Sigmoid colon (tissue), 4 donors: ENCODE measurements at regions not wholly inside any gene's neighbourhood (a gene's known extent, or its start where the extent isn't known, plus 50 kb on each side); places are given as distances from the start of the nearest gene placed in this dataset.

ENCODE experiments used
- EP300 ChIP-seq, 4 donors: sonication (generic); formaldehyde crosslinking; IDR thresholded peaks; one replicate each; pipeline ENCODE4 v1.6.1; 2017; ENCODE audit warnings: antibody characterized with exemption in 4 of 4
- POLR2A ChIP-seq, 2 donors: fragments of 450-650 bp; IDR thresholded peaks; one replicate each; pipeline ENCODE4 v1.6.1; 2016; ENCODE audit warnings: antibody characterized with exemption in 2 of 2, mild to moderate bottlenecking in 2 of 2, moderate library complexity in 2 of 2
- POLR2AphosphoS5 ChIP-seq, 4 donors: sonication (generic); formaldehyde crosslinking; IDR thresholded peaks; one replicate each; pipeline ENCODE4 v1.6.1; 2017; ENCODE audit warnings: antibody characterized with exemption in 4 of 4
- TF ChIP-seq, protein P1 (sequence below), 4 experiments: fragments of 450-650 bp in 3 of 4; fragments of 200-600 bp in 1 of 4; IDR thresholded peaks; one replicate each; pipeline ENCODE4 v1.5.1; 2016 to 2019; ENCODE audit warnings: antibody characterized with exemption in 4 of 4, mild to moderate bottlenecking in 3 of 4, moderate library complexity in 2 of 4

DNA sequence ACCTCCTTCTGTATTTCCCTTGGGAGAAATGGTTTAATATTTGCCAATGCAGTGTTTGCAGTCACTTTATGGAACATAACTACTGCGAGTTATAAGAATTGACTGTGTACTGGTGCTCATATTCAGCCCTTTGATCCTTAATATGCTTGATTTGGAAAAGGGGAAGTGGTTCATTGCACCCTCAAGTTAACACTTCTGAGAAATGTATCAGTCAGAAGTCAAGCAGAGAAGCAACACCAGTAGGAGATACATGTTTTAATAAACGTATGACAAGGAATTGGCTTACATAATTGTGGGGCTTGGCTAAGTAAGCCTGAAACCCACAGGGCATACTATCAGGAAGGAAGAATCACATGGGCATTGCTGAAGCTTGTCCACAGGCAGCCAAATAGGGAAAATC is 131.0 kb upstream of the SPRY4 start:
- TF ChIP-seq POLR2A (IDR thresholded peaks at IDR 0.05) (no peak), POLR2AphosphoS5 (IDR thresholded peaks at IDR 0.05) (no peak), EP300 (IDR thresholded peaks at IDR 0.05) (no peak)
- TF ChIP-seq, protein P1, sequence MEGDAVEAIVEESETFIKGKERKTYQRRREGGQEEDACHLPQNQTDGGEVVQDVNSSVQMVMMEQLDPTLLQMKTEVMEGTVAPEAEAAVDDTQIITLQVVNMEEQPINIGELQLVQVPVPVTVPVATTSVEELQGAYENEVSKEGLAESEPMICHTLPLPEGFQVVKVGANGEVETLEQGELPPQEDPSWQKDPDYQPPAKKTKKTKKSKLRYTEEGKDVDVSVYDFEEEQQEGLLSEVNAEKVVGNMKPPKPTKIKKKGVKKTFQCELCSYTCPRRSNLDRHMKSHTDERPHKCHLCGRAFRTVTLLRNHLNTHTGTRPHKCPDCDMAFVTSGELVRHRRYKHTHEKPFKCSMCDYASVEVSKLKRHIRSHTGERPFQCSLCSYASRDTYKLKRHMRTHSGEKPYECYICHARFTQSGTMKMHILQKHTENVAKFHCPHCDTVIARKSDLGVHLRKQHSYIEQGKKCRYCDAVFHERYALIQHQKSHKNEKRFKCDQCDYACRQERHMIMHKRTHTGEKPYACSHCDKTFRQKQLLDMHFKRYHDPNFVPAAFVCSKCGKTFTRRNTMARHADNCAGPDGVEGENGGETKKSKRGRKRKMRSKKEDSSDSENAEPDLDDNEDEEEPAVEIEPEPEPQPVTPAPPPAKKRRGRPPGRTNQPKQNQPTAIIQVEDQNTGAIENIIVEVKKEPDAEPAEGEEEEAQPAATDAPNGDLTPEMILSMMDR (IDR thresholded peaks at IDR 0.05) = no peak
